ENCODE measurements at regions not wholly inside any gene's neighbourhood (a gene's known extent, or its start where the extent isn't known, plus 50 kb on each side); places are given as distances from the start of the nearest gene placed in this dataset.
"Not testable (repeated sequence)": the region's sequence is repeated elsewhere in the genome, so short reads cannot be mapped to it uniquely, and the experiment has no call there.

DNA sequence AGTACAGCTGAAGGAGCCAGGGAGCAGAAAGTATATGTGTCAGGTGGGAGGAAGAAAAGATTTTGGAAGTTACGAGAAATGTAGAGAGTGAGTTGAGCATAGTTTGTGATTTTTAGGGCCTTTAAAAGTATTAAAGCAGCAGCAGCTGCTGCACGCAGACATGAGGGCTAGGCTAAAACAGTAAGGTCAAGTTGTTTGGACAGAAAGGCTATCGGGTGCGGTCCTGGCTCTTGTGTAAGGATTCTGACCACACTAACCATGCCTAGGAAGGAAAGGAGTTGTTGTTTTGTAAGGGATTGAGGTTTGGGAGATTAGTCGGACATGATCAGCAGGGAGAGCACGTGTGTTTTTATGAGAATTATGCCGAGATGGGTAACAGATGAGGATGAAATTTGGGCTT, 991.6 kb upstream of the WWC1 start:
- H3K4me1 Mint-ChIP-seq; DNase-seq (ENCODE audit: low spot score in 2 of 2); H3K27ac Mint-ChIP-seq (ENCODE audit: low read depth); H3K27me3 Mint-ChIP-seq; H3K36me3 Mint-ChIP-seq (ENCODE audit: insufficient read depth); H3K4me3 Mint-ChIP-seq; ATAC-seq (replicated peaks; ENCODE audit: extremely low read depth, poor library complexity, severe bottlenecking): not testable (repeated sequence)
- H3K9me3 Mint-ChIP-seq = peaks cover 53% of the 10 kb centered on the region

GRCh38 chr5:167303582-167303981, 987.9 kb upstream of the WWC1 start:
- Mint-ChIP-seq H3K4me3 (no peak overlapping the region), H3K9me3 (peaks cover 51% of the 10 kb centered on the region), H3K27me3 (no peaks in the 10 kb centered on the region), H3K27ac (ENCODE audit: low read depth) (no peak overlapping the region), H3K4me1 (no peaks in the 10 kb centered on the region), H3K36me3 (ENCODE audit: insufficient read depth) (no peaks in the 10 kb centered on the region)
- ATAC-seq (replicated peaks; ENCODE audit: extremely low read depth, poor library complexity, severe bottlenecking) (no peak), DNase-seq (ENCODE audit: low spot score in 2 of 2) (no peak)

GRCh38 chr5:167304834-167305469, 986.5 kb upstream of the WWC1 start:
- Mint-ChIP-seq H3K27ac (ENCODE audit: low read depth) (no peak overlapping the region), H3K27me3 (no peaks in the 10 kb centered on the region), H3K4me1 (no peaks in the 10 kb centered on the region), H3K4me3 (no peak overlapping the region), H3K9me3 (peaks cover 39% of the 10 kb centered on the region), H3K36me3 (ENCODE audit: insufficient read depth) (no peaks in the 10 kb centered on the region)
- DNase-seq (ENCODE audit: low spot score in 2 of 2) (no peak), ATAC-seq (replicated peaks; ENCODE audit: extremely low read depth, poor library complexity, severe bottlenecking) (no peak)

DNA sequence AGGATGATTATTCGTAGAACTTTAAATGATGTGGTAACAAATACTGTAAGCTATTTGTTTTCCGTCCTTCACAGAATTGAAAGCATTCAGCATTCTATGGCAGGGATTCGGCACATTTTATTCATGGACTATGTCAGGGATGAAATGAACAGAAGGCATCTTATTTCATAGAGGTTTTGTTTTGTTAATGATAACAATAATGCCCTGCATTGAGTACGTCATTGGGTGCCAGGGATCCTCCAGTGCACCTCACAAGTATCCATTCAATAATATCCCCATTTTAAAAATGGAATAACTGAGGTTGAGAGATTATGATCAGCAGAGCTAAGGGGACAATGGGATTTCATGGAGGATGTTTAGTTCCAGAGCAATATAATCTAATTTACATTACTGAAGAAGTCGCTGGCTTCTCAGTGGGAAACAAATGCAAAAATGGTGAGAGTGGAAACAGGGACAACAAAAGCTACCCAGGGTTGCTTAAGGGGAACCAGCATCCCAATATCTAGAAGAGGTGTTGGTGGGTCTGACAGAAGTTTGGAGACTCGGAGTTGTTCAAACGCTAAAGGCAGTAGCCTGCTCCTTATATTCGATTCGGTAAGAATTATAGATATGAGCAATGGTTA, 985.7 kb upstream of the WWC1 start:
- DNase-seq (ENCODE audit: low spot score in 2 of 2) (no peak), ATAC-seq (replicated peaks; ENCODE audit: extremely low read depth, poor library complexity, severe bottlenecking) (no peak)
- no peaks in the 10 kb centered on the region for H3K36me3 Mint-ChIP-seq (ENCODE audit: insufficient read depth)
- H3K4me3 Mint-ChIP-seq = no peak overlapping the region
- H3K27me3 Mint-ChIP-seq = no peaks in the 10 kb centered on the region
- H3K27ac Mint-ChIP-seq (ENCODE audit: low read depth) = no peak overlapping the region
- H3K4me1 Mint-ChIP-seq = no peaks in the 10 kb centered on the region
- peaks cover 31% of the 10 kb centered on the region for H3K9me3 Mint-ChIP-seq

DNA sequence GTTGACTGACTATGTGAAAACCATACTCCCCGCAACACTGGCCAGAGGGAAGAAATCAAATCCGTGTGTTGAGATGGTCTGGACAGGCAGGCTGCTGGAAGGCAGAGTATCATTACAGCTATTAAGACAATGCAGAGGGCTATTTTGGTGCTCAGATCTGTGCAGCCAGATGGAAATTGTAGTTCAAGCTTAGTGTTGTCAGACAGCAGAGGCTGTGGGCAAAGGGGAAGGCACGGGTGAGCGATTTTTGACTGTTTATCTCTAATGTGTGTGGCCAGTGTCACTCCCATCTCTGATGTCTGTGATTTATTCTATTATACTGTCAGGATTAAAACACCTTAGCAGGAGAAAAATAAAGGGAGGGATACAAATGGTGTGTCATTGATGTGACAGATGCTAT, 984.4 kb upstream of the WWC1 start:
- Mint-ChIP-seq H3K4me3 (no peak overlapping the region), H3K9me3 (peaks cover 21% of the 10 kb centered on the region), H3K27me3 (no peaks in the 10 kb centered on the region), H3K27ac (ENCODE audit: low read depth) (no peak overlapping the region), H3K36me3 (ENCODE audit: insufficient read depth) (no peaks in the 10 kb centered on the region), H3K4me1 (no peaks in the 10 kb centered on the region)
- ATAC-seq (replicated peaks; ENCODE audit: extremely low read depth, poor library complexity, severe bottlenecking) (no peak), DNase-seq (ENCODE audit: low spot score in 2 of 2) (no peak)

DNA sequence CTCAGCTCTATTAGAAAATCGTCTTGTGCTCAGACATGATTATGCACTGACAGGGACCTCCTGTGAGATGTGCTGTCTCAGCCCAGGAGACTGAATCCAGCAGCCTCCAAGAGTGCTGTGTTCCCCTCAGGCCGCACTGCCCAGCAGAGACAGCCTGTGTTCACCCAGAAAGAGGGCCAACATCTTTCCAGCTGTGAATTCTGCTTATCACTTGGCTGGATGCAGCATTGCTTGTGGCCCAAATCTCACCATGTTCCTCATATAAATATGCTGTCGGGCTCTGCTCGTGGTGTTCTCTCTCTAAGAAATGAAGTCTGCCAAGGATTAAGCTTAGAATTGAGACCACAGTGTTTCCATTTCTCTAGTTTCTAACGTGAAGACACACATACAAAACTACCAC, 983.0 kb upstream of the WWC1 start:
- ATAC-seq (replicated peaks; ENCODE audit: extremely low read depth, poor library complexity, severe bottlenecking) = no peak
- Mint-ChIP-seq H3K27ac (ENCODE audit: low read depth) (no peak overlapping the region), H3K27me3 (no peaks in the 10 kb centered on the region), H3K4me1 (no peaks in the 10 kb centered on the region), H3K9me3 (peaks cover 11% of the 10 kb centered on the region), H3K4me3 (no peak overlapping the region), H3K36me3 (ENCODE audit: insufficient read depth) (no peaks in the 10 kb centered on the region)
- no peak for DNase-seq (ENCODE audit: low spot score in 2 of 2)

GRCh38 chr5:167309941-167310517, 981.4 kb upstream of the WWC1 start:
- H3K9me3 Mint-ChIP-seq = peaks cover 6% of the 10 kb centered on the region
- no peaks in the 10 kb centered on the region for H3K4me1 Mint-ChIP-seq
- H3K4me3 Mint-ChIP-seq = no peak overlapping the region
- ATAC-seq (replicated peaks; ENCODE audit: extremely low read depth, poor library complexity, severe bottlenecking) (no peak), DNase-seq (ENCODE audit: low spot score in 2 of 2) (no peak)
- no peaks in the 10 kb centered on the region for H3K36me3 Mint-ChIP-seq (ENCODE audit: insufficient read depth)
- no peak overlapping the region for H3K27ac Mint-ChIP-seq (ENCODE audit: low read depth)
- no peaks in the 10 kb centered on the region for H3K27me3 Mint-ChIP-seq

- Mint-ChIP-seq H3K27me3 (no peaks in the 10 kb centered on the region), H3K9me3 (peaks cover 12% of the 10 kb centered on the region), H3K4me3 (no peak overlapping the region), H3K27ac (ENCODE audit: low read depth) (no peak overlapping the region), H3K36me3 (ENCODE audit: insufficient read depth) (no peaks in the 10 kb centered on the region), H3K4me1 (no peaks in the 10 kb centered on the region)
- DNase-seq (ENCODE audit: low spot score in 2 of 2) = no peak
- no peak for ATAC-seq (replicated peaks; ENCODE audit: extremely low read depth, poor library complexity, severe bottlenecking)
Measured at GRCh38 chr5:167311340-167311739, 980.1 kb upstream of the WWC1 start.

GRCh38 chr5:167312225-167312624, 979.2 kb upstream of the WWC1 start:
- Mint-ChIP-seq H3K4me1 (no peaks in the 10 kb centered on the region), H3K9me3 (peaks cover 6% of the 10 kb centered on the region), H3K4me3 (no peak overlapping the region), H3K36me3 (ENCODE audit: insufficient read depth) (no peaks in the 10 kb centered on the region), H3K27ac (ENCODE audit: low read depth) (no peak overlapping the region), H3K27me3 (no peaks in the 10 kb centered on the region)
- ATAC-seq (replicated peaks; ENCODE audit: extremely low read depth, poor library complexity, severe bottlenecking) = no peak
- DNase-seq (ENCODE audit: low spot score in 2 of 2) = no peak

- Mint-ChIP-seq H3K27ac (ENCODE audit: low read depth) (no peak overlapping the region), H3K36me3 (ENCODE audit: insufficient read depth) (no peaks in the 10 kb centered on the region), H3K4me3 (no peak overlapping the region), H3K9me3 (peaks cover 6% of the 10 kb centered on the region), H3K4me1 (no peaks in the 10 kb centered on the region), H3K27me3 (no peaks in the 10 kb centered on the region)
- DNase-seq (ENCODE audit: low spot score in 2 of 2) (no peak), ATAC-seq (replicated peaks; ENCODE audit: extremely low read depth, poor library complexity, severe bottlenecking) (no peak)
Measured at GRCh38 chr5:167315762-167316161, 975.7 kb upstream of the WWC1 start.

DNA sequence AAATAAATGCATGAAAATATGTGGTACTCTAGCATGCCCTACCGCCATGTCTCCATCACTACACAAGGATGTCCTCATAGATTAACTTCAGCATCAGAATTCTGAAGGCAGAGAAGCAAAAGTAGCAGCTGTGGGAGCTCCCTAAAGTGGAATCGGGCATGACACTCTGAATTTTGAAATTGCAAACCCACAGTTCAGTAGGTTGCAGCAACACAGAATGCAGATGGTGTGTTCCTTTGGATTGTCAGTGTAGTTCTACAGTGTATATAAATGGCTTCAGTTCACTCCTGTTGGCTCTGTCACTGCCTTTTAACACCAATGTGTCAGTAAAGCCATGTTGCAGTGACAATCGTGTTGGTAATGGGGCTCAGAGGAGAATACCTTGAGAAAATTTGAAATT, 973.6 kb upstream of the WWC1 start:
- Mint-ChIP-seq H3K4me1 (no peaks in the 10 kb centered on the region), H3K9me3 (peaks cover 12% of the 10 kb centered on the region), H3K36me3 (ENCODE audit: insufficient read depth) (no peaks in the 10 kb centered on the region), H3K27me3 (no peaks in the 10 kb centered on the region), H3K27ac (ENCODE audit: low read depth) (no peak overlapping the region), H3K4me3 (no peak overlapping the region)
- ATAC-seq (replicated peaks; ENCODE audit: extremely low read depth, poor library complexity, severe bottlenecking) (no peak), DNase-seq (ENCODE audit: low spot score in 2 of 2) (no peak)

GRCh38 chr5:167319243-167319642, 972.2 kb upstream of the WWC1 start:
- no peak for ATAC-seq (replicated peaks; ENCODE audit: extremely low read depth, poor library complexity, severe bottlenecking)
- Mint-ChIP-seq H3K4me1 (no peaks in the 10 kb centered on the region), H3K36me3 (ENCODE audit: insufficient read depth) (no peaks in the 10 kb centered on the region), H3K9me3 (peaks cover 12% of the 10 kb centered on the region), H3K4me3 (no peak overlapping the region), H3K27ac (ENCODE audit: low read depth) (no peak overlapping the region), H3K27me3 (no peaks in the 10 kb centered on the region)
- no peak for DNase-seq (ENCODE audit: low spot score in 2 of 2)

- Mint-ChIP-seq H3K4me1 (no peaks in the 10 kb centered on the region), H3K4me3 (no peak overlapping the region), H3K27ac (ENCODE audit: low read depth) (no peak overlapping the region), H3K36me3 (ENCODE audit: insufficient read depth) (no peaks in the 10 kb centered on the region), H3K9me3 (peaks cover 12% of the 10 kb centered on the region), H3K27me3 (no peaks in the 10 kb centered on the region)
- DNase-seq (ENCODE audit: low spot score in 2 of 2) = no peak
- no peak for ATAC-seq (replicated peaks; ENCODE audit: extremely low read depth, poor library complexity, severe bottlenecking)
Measured at GRCh38 chr5:167320019-167320418, 971.4 kb upstream of the WWC1 start.
